Dendritic cell treated with granulocyte-macrophage colony-stimulating factor and Interleukin-4, amounts not matched to agents 40 ng/mL and 50 ng/mL, for 4 days (primary cell): ENCODE measurements at regions not wholly inside any gene's neighbourhood (a gene's known extent, or its start where the extent isn't known, plus 50 kb on each side); places are given as distances from the start of the nearest gene placed in this dataset.

Experiments
- H3K27ac Mint-ChIP-seq: one replicate; pipeline ENCODE4 v1.8.0; 2022; ENCODE audit warnings: mild to moderate bottlenecking, mixed read lengths
- H3K27me3 Mint-ChIP-seq: one replicate; pipeline ENCODE4 v1.8.0; 2022; ENCODE audit warnings: mild to moderate bottlenecking, mixed read lengths
- H3K36me3 Mint-ChIP-seq: one replicate; pipeline ENCODE4 v1.8.0; 2022; ENCODE audit warnings: low read depth, mixed read lengths
- H3K4me1 Mint-ChIP-seq: one replicate; pipeline ENCODE4 v1.8.0; 2022; ENCODE audit warnings: low read depth, mixed read lengths
- H3K4me3 Mint-ChIP-seq: one replicate; pipeline ENCODE4 v1.8.0; 2022; ENCODE audit warnings: mild to moderate bottlenecking, moderate library complexity, mixed read lengths
- H3K9me3 Mint-ChIP-seq: one replicate; pipeline ENCODE4 v1.8.0; 2022; ENCODE audit warnings: mixed read lengths
- intact Hi-C: fragments of 100-400 bp; cut with micrococcal nuclease; formaldehyde crosslinking; loops from one replicate; pipeline ENCODE4 v1.15.0; 2022

DNA sequence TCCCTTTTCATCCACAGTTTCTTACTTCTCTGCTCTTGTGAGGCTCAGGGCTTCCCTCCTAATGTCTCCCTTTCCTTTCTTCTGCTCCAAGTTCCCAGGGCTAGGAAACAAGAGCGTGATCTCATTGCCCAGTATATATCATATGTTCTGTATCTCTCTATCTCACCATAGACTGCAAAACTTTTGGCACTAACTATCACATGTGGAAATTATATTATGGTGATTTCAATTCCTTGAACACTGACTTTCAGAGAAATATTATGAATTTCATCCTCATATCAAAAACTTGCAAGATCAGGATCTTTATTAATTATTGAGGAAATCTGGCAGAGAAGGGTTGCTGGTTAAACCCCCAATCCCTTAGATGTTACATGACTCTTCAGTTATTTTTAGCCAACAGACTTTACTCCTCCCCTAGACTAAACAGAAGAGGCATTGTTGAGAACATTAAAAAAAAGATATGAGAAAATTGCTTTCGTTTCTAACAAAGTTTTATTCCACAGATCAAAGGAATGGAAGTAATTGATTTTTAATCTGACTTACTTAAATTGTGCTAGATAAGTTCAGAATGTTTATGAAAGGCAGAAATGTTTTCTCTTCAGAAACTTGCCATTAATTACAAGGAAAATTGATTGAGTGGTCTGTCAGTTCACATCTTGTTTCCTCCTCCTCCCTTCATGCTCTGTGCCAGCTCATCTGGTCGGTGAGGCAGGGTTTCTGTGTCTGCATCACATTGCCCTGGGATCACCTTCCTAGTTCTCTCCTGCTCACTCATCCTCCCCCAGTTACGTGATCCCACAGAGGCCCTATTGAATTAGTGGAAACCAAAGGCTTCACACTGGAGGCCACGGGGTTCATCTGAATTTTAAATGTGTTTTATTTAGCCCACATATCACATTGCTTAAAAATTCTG, 378.5 kb downstream of the LMO7 start:
- no peaks in the 10 kb centered on the region for H3K36me3 Mint-ChIP-seq
- H3K27me3 Mint-ChIP-seq: no peaks in the 10 kb centered on the region
- intact Hi-C loops: no loop called here
- no peak overlapping the region for H3K27ac Mint-ChIP-seq
- H3K9me3 Mint-ChIP-seq: peaks cover 9% of the 10 kb centered on the region
- H3K4me3 Mint-ChIP-seq: no peak overlapping the region
- H3K4me1 Mint-ChIP-seq: peaks cover 10% of the 10 kb centered on the region

- H3K4me3 Mint-ChIP-seq: no peak overlapping the region
- H3K36me3 Mint-ChIP-seq: no peaks in the 10 kb centered on the region
- peaks cover 7% of the 10 kb centered on the region for H3K9me3 Mint-ChIP-seq
- H3K4me1 Mint-ChIP-seq: peaks cover 6% of the 10 kb centered on the region
- no peaks in the 10 kb centered on the region for H3K27me3 Mint-ChIP-seq
- H3K27ac Mint-ChIP-seq: no peak overlapping the region
- intact Hi-C loops: no loop called here
These were observed 376.1 kb downstream of the LMO7 start for GRCh38 chr13:76012091-76012721.

DNA sequence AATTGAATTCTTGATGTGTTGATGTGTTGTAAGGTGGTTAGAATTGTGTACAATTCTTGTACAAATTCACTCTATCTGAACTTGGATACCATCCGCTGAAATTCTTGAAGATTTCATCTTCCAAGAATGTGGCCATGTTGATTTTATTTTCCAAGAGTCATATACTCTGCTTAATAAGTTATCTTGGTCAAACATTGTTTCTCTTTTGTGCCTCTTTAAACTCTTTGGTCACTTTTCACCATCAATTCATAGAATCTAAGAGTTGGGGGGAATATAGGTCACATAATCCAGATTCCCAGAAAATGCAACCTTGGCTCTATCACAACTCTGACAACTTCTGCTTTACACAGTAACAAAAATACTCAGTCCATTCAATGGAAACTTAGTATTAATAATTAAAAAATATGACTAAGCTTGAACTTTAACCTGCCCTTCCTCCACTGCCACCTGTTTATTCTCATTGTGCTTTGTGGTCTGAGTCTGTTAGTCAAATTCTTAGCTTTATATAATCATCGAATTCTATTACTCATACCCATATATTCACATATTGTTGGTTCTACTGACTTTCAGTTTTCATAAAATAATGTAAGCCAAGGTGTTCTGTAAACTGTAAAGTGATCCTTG, 373.2 kb downstream of the LMO7 start:
- intact Hi-C loops: no loop called here
- no peaks in the 10 kb centered on the region for H3K36me3 Mint-ChIP-seq
- no peaks in the 10 kb centered on the region for H3K9me3 Mint-ChIP-seq
- H3K27me3 Mint-ChIP-seq: no peaks in the 10 kb centered on the region
- H3K4me1 Mint-ChIP-seq: no peaks in the 10 kb centered on the region
- no peak overlapping the region for H3K4me3 Mint-ChIP-seq
- H3K27ac Mint-ChIP-seq: no peak overlapping the region

DNA sequence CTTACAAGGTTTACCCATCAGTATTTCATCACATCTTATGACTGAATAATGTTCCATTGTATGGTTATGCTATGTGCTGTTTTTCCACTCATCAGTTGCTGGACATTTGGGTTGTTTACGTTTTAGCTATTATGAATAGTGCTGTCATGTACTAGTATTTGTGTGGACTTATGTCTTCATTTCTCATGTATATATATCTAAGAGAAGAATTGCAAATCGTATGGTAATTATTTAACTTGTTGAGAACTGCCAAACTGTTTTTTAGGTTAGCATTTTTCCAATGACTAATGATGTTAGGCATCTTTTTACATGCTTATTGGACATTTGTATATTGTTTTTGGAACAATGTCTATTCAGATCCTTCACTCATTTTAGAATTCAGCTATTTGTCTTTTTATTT, 368.3 kb downstream of the LMO7 start:
- intact Hi-C loops: no loop called here
- H3K27me3 Mint-ChIP-seq: no peaks in the 10 kb centered on the region
- H3K4me1 Mint-ChIP-seq: no peaks in the 10 kb centered on the region
- no peaks in the 10 kb centered on the region for H3K9me3 Mint-ChIP-seq
- H3K36me3 Mint-ChIP-seq: no peaks in the 10 kb centered on the region
- H3K4me3 Mint-ChIP-seq: no peak overlapping the region
- H3K27ac Mint-ChIP-seq: no peak overlapping the region

- Mint-ChIP-seq H3K9me3 (no peaks in the 10 kb centered on the region), H3K27me3 (no peaks in the 10 kb centered on the region), H3K4me3 (no peak overlapping the region), H3K27ac (no peak overlapping the region), H3K36me3 (no peaks in the 10 kb centered on the region), H3K4me1 (no peaks in the 10 kb centered on the region)
- intact Hi-C loops: no loop called here
These were observed 364.0 kb downstream of the LMO7 start for GRCh38 chr13:76000131-76000530.

- H3K4me3 Mint-ChIP-seq: no peak overlapping the region
These were observed 360.5 kb downstream of the LMO7 start for GRCh38 chr13:75996582-75996981.

GRCh38 chr13:75995966-75996365, 359.8 kb downstream of the LMO7 start:
- Mint-ChIP-seq H3K4me3 (no peak overlapping the region), H3K27me3 (no peaks in the 10 kb centered on the region), H3K36me3 (no peaks in the 10 kb centered on the region), H3K27ac (no peak overlapping the region), H3K4me1 (no peaks in the 10 kb centered on the region), H3K9me3 (no peaks in the 10 kb centered on the region)
- intact Hi-C loops: no loop called here

More at GRCh38 chr13:75996582-75996981, 360.5 kb downstream of the LMO7 start:
- Mint-ChIP-seq H3K27ac (no peak overlapping the region), H3K4me1 (no peaks in the 10 kb centered on the region), H3K27me3 (no peaks in the 10 kb centered on the region), H3K9me3 (no peaks in the 10 kb centered on the region), H3K36me3 (no peaks in the 10 kb centered on the region)
- intact Hi-C loops: no loop called here

DNA sequence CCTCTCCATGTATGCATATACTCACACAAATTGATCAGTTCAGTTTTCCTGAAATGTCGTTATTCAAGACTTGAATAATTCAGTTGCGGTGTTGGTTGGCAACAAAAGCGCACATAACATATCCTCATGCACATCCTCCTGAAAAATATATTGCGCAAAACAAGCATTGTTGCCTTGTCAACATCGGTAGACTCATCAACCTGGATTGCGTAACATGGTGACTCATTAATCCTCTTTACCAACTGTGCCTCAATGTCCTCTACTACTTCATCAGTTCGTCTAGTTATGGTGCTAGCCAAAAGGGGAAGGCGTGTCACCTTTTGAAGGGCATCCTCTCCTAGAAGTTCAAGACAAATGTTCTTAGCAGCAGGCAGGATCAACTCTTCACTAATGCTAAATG, 357.7 kb downstream of the LMO7 start:
- Mint-ChIP-seq H3K9me3 (no peaks in the 10 kb centered on the region), H3K4me1 (no peaks in the 10 kb centered on the region), H3K36me3 (no peaks in the 10 kb centered on the region), H3K27me3 (no peaks in the 10 kb centered on the region), H3K4me3 (no peak overlapping the region), H3K27ac (no peak overlapping the region)
- intact Hi-C loops: no loop called here

- Mint-ChIP-seq H3K27me3 (no peaks in the 10 kb centered on the region), H3K4me3 (no peak overlapping the region), H3K9me3 (no peaks in the 10 kb centered on the region), H3K4me1 (no peaks in the 10 kb centered on the region), H3K27ac (no peak overlapping the region), H3K36me3 (no peaks in the 10 kb centered on the region)
- intact Hi-C loops: no loop called here
These were observed 357.1 kb downstream of the LMO7 start for GRCh38 chr13:75993241-75993640.

GRCh38 chr13:75986818-75987217, 350.7 kb downstream of the LMO7 start:
- Mint-ChIP-seq H3K9me3 (no peaks in the 10 kb centered on the region), H3K27me3 (no peaks in the 10 kb centered on the region), H3K4me3 (no peak overlapping the region), H3K4me1 (no peaks in the 10 kb centered on the region), H3K36me3 (no peaks in the 10 kb centered on the region), H3K27ac (no peak overlapping the region)
- intact Hi-C loops: no loop called here

GRCh38 chr13:75985132-75985531, 349.0 kb downstream of the LMO7 start:
- no peaks in the 10 kb centered on the region for H3K27me3 Mint-ChIP-seq
- no peaks in the 10 kb centered on the region for H3K36me3 Mint-ChIP-seq
- H3K4me1 Mint-ChIP-seq: no peaks in the 10 kb centered on the region
- H3K9me3 Mint-ChIP-seq: no peaks in the 10 kb centered on the region
- H3K27ac Mint-ChIP-seq: no peak overlapping the region
- intact Hi-C loops: no loop called here
- no peak overlapping the region for H3K4me3 Mint-ChIP-seq

GRCh38 chr13:75978818-75979217, 342.7 kb downstream of the LMO7 start:
- H3K4me1 Mint-ChIP-seq: no peaks in the 10 kb centered on the region
- no peaks in the 10 kb centered on the region for H3K36me3 Mint-ChIP-seq
- intact Hi-C loops: no loop called here
- no peak overlapping the region for H3K4me3 Mint-ChIP-seq
- H3K27ac Mint-ChIP-seq: no peak overlapping the region
- no peaks in the 10 kb centered on the region for H3K9me3 Mint-ChIP-seq
- no peaks in the 10 kb centered on the region for H3K27me3 Mint-ChIP-seq

DNA sequence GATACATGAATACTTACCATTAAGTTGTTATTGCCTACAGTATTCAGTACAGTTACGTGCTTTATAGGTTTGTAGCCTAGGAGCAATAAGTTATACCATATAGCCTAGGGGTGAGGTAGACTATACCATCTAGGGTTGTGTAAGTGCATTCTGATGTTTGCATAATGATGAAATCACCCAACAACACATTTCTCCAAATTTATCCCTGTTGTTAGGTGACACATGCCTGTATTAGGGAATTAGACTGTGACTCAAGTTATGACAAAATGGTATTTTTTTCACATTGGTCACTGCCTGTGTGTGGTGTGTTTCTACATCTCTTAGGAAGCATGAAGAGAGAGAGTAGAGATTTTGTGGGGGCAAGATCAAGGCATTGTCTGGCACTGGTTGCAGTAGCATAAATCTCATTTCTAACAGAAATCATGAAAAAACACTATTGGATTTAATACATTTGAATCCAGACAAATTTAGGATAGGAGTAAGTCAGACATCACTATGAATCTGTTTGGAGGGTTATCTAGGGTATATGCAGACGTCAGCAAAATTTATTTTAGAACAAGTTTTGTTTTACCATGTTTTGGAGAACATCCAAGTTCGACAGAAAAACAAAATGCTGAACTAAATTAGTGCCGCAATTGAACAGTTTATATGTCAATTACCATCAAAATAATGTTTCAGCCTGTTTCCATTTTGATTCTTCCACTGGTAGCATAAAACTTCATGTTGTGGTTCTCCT, 332.1 kb downstream of the LMO7 start:
- intact Hi-C loops: no loop called here
- Mint-ChIP-seq H3K36me3 (no peaks in the 10 kb centered on the region), H3K9me3 (no peaks in the 10 kb centered on the region), H3K27ac (no peak overlapping the region), H3K27me3 (no peaks in the 10 kb centered on the region), H3K4me3 (no peak overlapping the region), H3K4me1 (no peaks in the 10 kb centered on the region)

DNA sequence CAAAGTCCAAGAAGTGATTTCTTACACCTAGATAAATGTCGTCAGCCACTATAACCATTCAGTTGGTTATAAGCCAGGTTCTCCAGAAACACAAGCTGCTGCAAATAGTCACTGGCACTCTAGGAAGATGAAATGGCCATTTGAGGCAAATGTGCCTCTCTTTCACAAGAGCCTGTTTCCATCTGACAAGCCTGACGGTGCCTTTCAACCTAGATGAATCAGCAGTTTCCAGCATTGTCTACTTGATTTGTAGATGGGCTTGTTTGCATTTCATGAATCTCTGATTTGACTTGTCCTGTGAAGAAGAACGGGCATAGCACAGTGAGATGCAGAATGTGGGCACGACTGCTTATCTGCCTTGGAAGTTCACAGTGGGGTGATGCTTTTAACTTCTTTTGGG, 327.2 kb downstream of the LMO7 start:
- H3K36me3 Mint-ChIP-seq: no peaks in the 10 kb centered on the region
- H3K9me3 Mint-ChIP-seq: no peaks in the 10 kb centered on the region
- intact Hi-C loops: no loop called here
- H3K4me3 Mint-ChIP-seq: no peak overlapping the region
- no peaks in the 10 kb centered on the region for H3K4me1 Mint-ChIP-seq
- no peaks in the 10 kb centered on the region for H3K27me3 Mint-ChIP-seq
- H3K27ac Mint-ChIP-seq: no peak overlapping the region
